OCI-LY3 (cell line): ENCODE measurements at regions not wholly inside any gene's neighbourhood (a gene's known extent, or its start where the extent isn't known, plus 50 kb on each side); places are given as distances from the start of the nearest gene placed in this dataset.

Source experiments
- H2AFZ ChIP-seq: fragments of 200-600, 300-600 bp; shearing (Covaris generic); 2 replicates; pipeline ENCODE4 v1.6.0; 2014; ENCODE audit warnings: antibody characterized with exemption, low read depth, low read length
- H3K27ac ChIP-seq: fragments of 200-600, 300-600 bp; sonication (generic); 2 replicates; pipeline ENCODE4 v1.5.1; 2014; ENCODE audit warnings: mild to moderate bottlenecking, low read length, moderate library complexity, mixed read lengths
- H3K27me3 ChIP-seq: fragments of 200-600, 300-600 bp; sonication (generic); 2 replicates; pipeline ENCODE4 v1.6.1; 2014; ENCODE audit warnings: low read depth, low read length, mixed read lengths
- H3K36me3 ChIP-seq: fragments of 200-600, 300-600 bp; sonication (generic); replicated peaks from 2 replicates; pipeline ENCODE3; 2014; ENCODE audit warnings: low read depth, low read length, mixed read lengths
- H3K4me1 ChIP-seq: fragments of 300-600, 200-600 bp; sonication (generic); 2 replicates; pipeline ENCODE4 v1.6.1; 2014; ENCODE audit warnings: low read length, mixed read lengths
- H3K4me2 ChIP-seq: fragments of 200-600, 300-600 bp; sonication (generic); 2 replicates; pipeline ENCODE4 v1.6.1; 2014; ENCODE audit warnings: low read length, mixed read lengths
- H3K4me3 ChIP-seq: fragments of 300-600, 200-600 bp; sonication (generic); 2 replicates; pipeline ENCODE4 v1.5.1; 2014; ENCODE audit warnings: antibody characterized with exemption, mild to moderate bottlenecking, low read length, moderate library complexity
- H3K79me2 ChIP-seq: fragments of 300-600, 200-600 bp; shearing (Covaris generic); 2 replicates; pipeline ENCODE4 v1.6.1; 2014; ENCODE audit warnings: mild to moderate bottlenecking, low read length, mixed read lengths
- H3K9ac ChIP-seq: fragments of 300-600, 200-600 bp; shearing (Covaris generic); 2 replicates; pipeline ENCODE4 v1.6.0; 2014; ENCODE audit warnings: mild to moderate bottlenecking, low read length, moderate library complexity
- H3K9me3 ChIP-seq: fragments of 200-600, 300-600 bp; shearing (Covaris generic); 2 replicates; pipeline ENCODE4 v1.6.1; 2014; ENCODE audit warnings: low read length, mixed read lengths; ENCODE audit not compliant: insufficient read depth
- H4K20me1 ChIP-seq: fragments of 200-600, 300-600 bp; sonication (generic); 2 replicates; pipeline ENCODE4 v1.6.1; 2016; ENCODE audit warnings: low read length, mixed read lengths; ENCODE audit not compliant: insufficient read depth
- EZH2phosphoT487 ChIP-seq: fragments of 200-600 bp; shearing (Covaris generic); IDR thresholded peaks from 2 replicates; pipeline ENCODE4 v1.6.1; 2018; ENCODE audit warnings: antibody characterized with exemption, mixed run types, low read depth
- TF ChIP-seq, protein P1 (sequence below): fragments of 200-600, 300-600 bp; sonication (generic); IDR thresholded peaks from 2 replicates; pipeline ENCODE4 v1.5.1; 2014; ENCODE audit warnings: antibody characterized with exemption, low read length, low read depth

DNA sequence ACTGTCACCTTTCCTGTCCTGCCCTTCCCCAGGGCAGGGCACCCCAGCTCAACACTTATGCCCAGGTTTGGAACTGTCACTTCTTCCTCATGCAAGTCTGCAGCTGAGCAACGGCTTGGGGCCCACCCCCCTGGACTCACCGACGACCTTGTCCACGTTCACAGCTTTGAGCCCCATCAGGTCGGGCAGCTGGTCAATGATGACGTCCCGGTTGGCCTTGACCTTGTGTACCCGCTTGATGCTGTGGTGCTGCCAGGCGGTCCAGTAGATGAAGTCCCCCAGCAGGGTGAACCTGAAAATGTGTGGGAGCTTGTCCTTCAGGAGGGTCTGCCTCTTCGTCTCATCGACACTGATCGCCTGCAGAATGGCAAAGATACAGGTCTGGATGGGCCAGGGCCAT, 135.0 kb downstream of the CRYBB2 start:
- Histone ChIP-seq H3K9me3 (no peaks in the 10 kb centered on the region), H4K20me1 (no peaks in the 10 kb centered on the region), H3K27ac (no peak overlapping the region), H2AFZ (no peak overlapping the region), H3K79me2 (no peaks in the 10 kb centered on the region), H3K36me3 (peaks cover 29% of the 10 kb centered on the region), H3K4me2 (no peak overlapping the region), H3K27me3 (no peaks in the 10 kb centered on the region), H3K4me1 (no peaks in the 10 kb centered on the region), H3K9ac (no peak overlapping the region), H3K4me3 (no peak overlapping the region)
- no peak for TF ChIP-seq EZH2phosphoT487
- TF ChIP-seq, protein P1, sequence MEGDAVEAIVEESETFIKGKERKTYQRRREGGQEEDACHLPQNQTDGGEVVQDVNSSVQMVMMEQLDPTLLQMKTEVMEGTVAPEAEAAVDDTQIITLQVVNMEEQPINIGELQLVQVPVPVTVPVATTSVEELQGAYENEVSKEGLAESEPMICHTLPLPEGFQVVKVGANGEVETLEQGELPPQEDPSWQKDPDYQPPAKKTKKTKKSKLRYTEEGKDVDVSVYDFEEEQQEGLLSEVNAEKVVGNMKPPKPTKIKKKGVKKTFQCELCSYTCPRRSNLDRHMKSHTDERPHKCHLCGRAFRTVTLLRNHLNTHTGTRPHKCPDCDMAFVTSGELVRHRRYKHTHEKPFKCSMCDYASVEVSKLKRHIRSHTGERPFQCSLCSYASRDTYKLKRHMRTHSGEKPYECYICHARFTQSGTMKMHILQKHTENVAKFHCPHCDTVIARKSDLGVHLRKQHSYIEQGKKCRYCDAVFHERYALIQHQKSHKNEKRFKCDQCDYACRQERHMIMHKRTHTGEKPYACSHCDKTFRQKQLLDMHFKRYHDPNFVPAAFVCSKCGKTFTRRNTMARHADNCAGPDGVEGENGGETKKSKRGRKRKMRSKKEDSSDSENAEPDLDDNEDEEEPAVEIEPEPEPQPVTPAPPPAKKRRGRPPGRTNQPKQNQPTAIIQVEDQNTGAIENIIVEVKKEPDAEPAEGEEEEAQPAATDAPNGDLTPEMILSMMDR: no peak

DNA sequence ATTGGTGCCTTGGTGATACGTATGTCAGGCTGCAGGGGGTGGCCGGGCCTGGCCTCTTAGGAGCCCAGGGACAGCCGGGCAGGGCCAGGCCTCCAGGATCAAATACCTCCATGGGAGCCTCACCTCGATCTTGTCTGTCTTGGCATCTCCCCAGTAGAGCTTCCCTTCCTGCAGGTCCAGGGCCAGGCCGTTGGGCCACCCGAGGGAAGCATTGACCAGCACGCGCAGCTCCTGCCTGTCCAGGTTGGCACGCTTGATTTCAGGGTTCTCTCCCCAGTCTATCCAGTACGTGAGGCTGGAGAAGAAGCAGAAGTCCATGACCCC, 137.7 kb downstream of the CRYBB2 start:
- Histone ChIP-seq H2AFZ (no peak overlapping the region), H3K4me1 (no peaks in the 10 kb centered on the region), H3K9ac (no peak overlapping the region), H3K4me2 (no peak overlapping the region), H3K4me3 (no peak overlapping the region), H4K20me1 (peaks cover 13% of the 10 kb centered on the region), H3K36me3 (peaks cover 28% of the 10 kb centered on the region), H3K27ac (no peak overlapping the region), H3K79me2 (peaks cover 6% of the 10 kb centered on the region; the same call in 1 of the 2 replicates), H3K27me3 (no peaks in the 10 kb centered on the region), H3K9me3 (no peaks in the 10 kb centered on the region)
- TF ChIP-seq, protein P1: no peak
- no peak for TF ChIP-seq EZH2phosphoT487

DNA sequence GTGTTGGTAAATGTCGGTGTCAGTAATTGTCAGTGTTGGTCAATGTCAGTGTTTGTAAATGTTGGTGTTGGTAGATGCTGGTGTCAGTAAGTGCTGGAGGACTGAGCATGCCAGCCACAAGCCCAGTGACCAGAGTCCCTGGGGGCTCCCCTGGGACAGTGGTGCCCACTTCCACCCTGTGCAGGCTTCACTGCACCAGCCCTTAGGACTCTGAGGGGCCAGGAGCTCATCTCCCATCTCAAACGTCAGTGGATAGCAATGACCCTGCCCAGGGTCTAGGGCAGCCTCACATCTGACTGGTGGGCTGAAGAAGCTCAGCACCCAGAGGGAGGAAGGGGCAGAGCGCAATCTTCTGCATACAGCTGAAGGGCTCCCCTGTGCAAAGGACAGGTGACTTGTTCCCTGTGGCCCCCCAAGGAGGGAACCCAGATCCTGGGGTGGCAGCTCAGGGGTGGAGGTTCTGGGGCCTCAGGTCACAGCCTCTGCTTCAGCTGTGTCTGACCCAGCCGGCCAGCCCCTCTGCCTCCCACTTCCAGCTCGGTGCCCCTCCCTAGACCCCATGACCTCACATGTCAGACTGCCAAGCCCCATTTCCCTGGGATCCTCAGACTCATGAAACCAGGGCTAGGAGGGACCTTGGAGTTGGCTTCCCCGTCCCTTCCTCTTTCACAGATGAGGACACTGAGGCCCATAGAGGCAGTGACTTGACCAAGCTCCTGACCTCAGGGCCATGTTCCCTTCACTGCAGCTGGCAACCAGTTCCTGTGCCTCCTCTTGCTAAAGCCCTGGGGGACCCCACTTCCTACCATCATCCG, 138.4 kb downstream of the CRYBB2 start:
- no peaks in the 10 kb centered on the region for H3K27me3 ChIP-seq
- peaks cover 25% of the 10 kb centered on the region for H3K36me3 ChIP-seq
- H3K27ac ChIP-seq: no peak overlapping the region
- TF ChIP-seq, protein P1: no peak
- TF ChIP-seq EZH2phosphoT487: no peak
- H4K20me1 ChIP-seq: peaks cover 20% of the 10 kb centered on the region
- H3K4me3 ChIP-seq: no peak overlapping the region
- no peak overlapping the region for H3K9ac ChIP-seq
- no peak overlapping the region for H3K4me2 ChIP-seq
- H2AFZ ChIP-seq: no peak overlapping the region
- H3K79me2 ChIP-seq: peaks cover 13% of the 10 kb centered on the region; the same call in 1 of the 2 replicates
- H3K4me1 ChIP-seq: no peaks in the 10 kb centered on the region
- H3K9me3 ChIP-seq: no peaks in the 10 kb centered on the region

DNA sequence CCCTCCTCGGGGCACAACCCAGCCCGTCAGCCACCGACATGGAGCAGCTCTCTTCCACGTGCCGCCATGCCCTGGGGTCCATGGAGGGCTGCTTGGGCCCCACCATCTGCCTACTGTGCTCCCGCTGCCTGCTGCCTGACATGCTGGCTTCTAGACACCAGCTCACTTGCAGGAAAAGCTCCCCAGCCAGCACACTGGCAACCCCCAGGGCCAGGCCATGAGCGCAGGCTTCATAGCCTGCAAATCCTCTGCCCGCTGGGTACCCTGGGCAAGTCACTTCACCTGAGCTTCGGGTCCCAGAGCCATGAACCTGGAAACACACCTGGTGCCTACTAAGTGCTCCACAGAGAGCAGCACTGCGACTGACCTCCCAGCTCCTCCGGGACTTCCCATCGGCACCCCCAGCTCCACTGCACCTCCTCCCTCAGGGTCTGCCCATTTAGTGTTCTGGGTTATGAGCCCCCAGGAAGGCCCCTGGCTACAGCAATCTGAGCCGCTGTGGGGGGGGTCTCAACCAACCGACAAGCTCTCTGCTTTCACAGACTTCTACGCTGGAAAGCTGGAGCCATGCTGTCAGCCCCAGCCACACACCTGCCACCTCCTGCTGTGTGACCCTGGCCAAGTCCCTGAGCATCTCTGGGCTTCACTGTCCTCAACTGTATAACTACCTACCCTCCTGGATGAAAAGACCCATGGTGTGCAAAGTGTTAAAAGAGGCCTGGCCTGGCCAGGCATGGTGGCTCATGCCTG, 139.2 kb downstream of the CRYBB2 start:
- Histone ChIP-seq H3K9me3 (no peaks in the 10 kb centered on the region), H3K79me2 (peaks cover 15% of the 10 kb centered on the region; the same call in 1 of the 2 replicates), H3K4me2 (no peak overlapping the region), H3K27me3 (no peaks in the 10 kb centered on the region), H4K20me1 (peaks cover 24% of the 10 kb centered on the region), H2AFZ (no peak overlapping the region), H3K4me1 (no peaks in the 10 kb centered on the region), H3K36me3 (peaks cover 25% of the 10 kb centered on the region), H3K27ac (no peak overlapping the region), H3K9ac (no peak overlapping the region), H3K4me3 (no peak overlapping the region)
- no peak for TF ChIP-seq EZH2phosphoT487
- TF ChIP-seq, protein P1: no peak
